HG02970 (cell line): ENCODE measurements at regions not wholly inside any gene's neighbourhood (a gene's known extent, or its start where the extent isn't known, plus 50 kb on each side); places are given as distances from the start of the nearest gene placed in this dataset.

Experiments
- ATAC-seq: cut with Tn5 transposase; IDR thresholded peaks from one replicate; pipeline ENCODE4 v1.9.1; 2021; ENCODE audit warnings: mild to moderate bottlenecking, moderate library complexity, moderate number of reproducible peaks; ENCODE audit not compliant: unreplicated experiment, low FRiP score

DNA sequence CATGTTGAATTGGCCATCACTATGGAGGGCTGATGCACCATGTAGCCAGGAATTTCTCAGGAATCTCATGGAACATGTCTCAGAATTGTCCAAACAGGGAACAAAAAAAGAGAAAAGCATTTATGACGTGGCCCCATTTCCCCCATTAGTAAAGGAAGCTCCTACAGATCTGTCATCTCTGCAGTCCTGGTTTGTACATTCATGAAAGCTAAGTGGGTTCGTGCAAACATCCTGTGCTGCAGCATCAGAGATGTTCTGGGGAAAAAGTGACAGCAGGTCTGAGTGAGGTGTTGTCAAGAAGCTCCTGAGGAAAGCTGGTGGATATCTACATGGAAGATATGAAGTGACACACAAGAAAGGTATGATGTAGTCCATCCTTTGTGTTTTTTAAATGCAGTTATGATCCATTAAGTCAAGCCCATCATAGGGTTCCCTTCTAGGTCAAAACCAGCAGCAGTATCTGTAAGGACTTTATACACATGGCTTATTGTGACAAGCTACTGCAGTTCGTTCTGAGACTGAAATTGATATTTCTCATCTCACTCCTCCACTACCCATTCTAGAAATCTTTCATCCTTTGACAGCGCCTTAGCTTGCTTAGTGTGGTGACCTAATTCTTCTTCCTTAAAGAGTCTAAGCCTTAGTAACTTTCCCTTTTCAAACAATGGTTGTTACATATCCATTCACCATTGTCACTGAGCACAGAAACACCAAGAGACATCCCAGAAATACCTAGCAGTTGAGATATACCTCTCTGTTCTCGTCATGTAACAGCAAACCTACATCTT is 200.0 kb upstream of the TCF21 start:
- no peak for ATAC-seq

DNA sequence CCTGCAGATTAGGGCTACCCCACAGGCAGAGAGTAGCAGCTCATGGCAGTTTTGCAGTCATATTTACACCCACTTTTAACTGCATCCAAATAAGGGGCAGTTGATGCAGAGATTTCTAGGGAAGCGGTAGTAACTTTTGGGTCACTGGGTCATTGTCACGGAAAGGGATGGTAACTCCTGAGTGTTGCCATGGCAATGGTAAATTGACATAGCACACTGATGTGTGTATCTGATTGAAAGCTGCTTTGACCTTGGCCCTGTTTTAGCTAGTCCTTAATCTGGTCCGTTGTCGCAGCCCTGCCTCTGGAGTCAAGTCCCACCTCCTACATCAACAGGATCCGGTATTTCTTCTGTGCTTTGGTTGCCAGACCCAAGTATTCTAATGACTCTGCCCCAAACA is 199.1 kb upstream of the TCF21 start:
- no peak for ATAC-seq

DNA sequence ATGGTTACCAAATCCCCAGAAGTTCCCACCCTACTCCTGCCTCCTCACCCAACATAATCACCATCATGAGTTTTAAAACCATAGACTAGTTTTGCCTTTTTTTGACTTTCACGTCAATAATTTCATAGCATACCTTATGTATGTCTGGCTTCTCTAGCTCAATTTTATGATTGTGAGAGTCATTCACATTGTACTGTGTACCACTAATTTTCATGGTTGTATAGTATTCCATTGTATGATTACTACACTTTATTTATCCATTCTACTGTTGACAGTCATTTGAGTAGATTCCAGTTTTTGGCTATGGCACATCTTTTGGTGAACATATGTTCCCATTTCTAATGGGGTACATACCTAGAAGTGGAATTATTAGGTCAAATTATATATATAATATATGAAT is 195.3 kb upstream of the TCF21 start:
- no peak for ATAC-seq

DNA sequence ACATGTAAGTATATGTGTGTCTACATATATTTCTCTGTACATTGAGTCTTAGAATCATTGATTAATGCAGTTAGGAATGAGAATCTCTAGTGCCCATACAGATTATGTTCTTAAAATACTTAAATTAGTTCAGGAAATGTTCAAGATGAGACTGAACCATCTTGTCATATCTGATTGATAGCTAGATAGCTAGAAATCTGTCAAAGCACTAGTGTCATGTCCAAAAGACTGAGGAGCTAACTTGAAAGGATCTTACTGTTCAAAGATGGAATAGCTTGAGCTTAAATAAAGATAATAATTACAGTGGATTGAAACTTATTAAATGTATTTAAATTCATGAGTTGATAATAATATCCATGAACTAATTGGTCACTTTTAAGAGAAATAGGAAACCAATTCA is 191.7 kb upstream of the TCF21 start:
- ATAC-seq = no peak

DNA sequence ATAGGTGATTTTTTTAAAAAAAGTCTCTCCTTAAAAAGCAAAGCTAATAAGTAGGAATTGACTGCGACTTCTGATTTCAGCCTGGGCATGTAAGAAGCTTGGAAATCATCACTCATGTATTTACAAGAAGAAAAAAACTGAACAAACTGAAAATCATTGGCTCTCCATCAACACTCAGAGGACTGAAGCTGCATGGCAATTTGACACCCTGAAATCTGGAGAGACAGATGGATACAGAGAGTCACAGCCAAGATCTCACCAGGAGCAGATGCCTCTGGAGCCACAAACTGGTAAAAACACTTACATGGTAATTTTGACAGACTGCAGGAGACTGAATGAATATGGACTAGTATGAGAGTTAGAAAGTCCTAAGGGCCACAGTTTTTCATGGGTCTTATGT is 191.2 kb upstream of the TCF21 start:
- no peak for ATAC-seq

DNA sequence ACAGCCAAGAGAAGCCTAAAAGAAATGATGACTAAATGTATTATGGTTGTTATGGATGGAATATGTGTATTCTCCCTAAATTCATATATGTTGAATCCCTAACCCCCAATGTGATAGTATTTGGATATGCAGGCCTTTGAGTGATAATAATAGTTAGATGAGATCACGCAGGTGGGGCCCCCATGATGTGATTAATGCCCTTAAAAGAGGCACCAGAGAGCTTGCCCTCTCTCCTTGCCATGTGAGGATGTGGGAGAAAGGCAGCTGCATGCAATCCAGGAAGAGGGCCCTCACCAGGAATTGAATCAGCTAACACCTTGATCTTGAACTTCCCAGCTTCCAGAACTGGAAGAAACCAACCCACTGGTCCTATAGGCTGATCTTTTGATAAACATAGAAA is 190.6 kb upstream of the TCF21 start:
- ATAC-seq = no peak

DNA sequence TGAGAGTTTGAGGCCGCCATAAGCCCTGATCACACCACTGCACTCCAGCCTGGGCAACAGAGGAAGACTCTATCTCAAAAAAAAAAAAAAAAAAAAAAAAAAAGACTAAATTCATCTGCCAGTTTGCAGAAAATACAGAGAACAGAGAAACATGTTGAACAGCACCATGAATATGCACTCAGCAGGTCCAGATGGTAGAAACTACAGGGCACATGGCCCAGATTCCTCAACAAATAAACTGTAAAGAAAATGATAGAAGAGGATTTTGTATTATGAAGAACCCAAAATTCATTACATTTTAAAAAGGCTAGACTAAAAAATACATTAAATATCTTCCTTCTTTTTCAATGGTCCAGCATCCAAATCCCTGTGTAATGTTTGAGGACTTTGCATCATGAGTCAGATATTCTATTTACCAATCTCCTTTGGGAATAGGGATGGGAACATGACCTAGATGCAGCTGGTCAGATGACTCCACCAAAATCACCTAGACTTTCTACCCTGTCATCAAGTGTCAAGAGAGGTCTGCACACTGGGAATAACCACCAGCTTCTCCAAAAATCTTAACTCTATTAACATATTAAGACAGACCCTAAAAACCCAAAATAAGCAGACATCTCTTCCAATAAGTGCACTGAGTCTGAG is 189.1 kb upstream of the TCF21 start:
- no peak for ATAC-seq

DNA sequence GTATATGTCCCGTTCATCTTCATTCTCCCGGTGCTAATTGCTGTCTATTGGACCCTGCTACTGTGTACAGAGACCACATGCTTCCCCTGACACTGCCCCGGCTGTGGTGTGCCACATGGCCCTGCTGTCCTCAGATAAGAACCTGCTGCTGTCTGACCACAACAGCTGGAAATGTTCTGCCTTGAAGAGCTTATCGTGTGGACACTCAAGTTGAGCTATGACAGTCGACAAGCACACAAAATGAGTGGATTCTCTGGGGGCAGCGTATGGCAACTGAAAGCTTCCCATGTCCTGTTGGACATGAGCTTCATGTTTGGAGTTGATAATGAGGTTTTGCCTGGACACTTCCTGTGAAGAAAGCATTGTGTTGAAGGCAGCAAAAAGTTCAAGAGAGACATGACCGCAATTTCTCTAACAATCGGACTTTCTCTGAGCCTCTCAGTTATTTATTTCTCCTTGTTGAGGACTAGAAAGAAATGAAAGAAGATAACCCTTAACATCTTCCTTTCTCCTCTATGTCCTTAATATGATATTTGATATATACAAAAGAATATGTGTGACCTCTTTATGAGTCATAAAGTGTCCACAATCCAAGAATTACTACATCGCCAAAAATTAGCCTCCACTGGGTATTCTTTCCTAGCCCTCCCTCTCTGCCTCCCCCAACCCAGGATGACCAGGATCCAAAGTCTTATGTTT is 187.1 kb upstream of the TCF21 start:
- no peak for ATAC-seq

DNA sequence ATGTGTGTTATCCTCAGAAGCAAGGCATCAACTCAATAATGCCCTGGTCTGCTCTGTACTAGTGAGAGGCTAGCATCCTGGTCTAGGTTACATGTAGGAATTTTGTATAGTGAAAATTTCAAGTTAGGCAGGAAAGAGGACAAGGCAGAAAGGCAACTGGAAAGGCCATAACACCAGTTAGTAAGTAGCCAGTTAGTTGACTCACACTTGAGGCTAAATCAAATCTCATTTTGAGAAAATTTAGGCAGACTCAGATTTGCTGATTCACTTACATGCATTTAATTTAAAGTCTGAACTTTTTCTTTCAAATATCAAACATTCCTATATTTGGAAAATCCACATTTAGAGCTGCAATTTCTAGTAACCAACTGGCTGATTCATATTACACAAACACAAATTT is 184.5 kb upstream of the TCF21 start:
- ATAC-seq = no peak

DNA sequence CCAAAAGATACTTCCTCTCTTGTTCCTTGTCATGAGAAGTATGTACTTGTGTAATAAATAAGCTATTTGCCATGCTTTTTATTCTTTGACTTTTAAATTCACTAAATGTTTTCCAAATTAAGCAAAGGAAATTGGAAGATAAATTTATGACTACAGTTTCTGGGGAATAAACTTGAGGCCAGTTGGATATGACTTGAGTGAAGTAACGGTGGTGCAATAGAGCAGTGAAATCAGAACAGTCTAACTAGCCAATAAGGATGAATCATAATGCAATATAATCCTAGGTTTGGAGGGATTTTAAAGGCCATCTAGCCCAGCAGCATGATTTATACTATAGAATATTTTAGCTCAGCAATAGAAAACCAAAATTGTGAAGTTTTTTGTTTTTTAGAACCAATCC is 183.8 kb upstream of the TCF21 start:
- no peak for ATAC-seq

DNA sequence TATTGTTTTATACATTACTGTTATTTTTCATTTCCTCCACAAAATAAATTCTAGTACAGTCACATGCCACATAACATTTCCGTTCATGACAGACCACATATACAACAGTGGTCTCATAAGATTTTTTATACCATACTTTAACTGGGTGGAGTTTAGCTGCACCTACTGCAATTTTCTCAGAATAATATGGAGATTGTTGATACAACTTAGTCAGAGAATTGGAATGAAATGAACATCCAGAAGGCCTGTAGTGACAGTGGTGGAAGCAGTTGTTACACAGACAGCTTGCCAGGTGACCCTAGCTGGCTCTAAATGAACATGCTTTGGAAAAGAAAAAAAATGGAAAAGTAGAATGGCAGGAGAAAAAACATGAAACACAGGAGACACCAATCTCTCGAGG is 183.2 kb upstream of the TCF21 start:
- no peak for ATAC-seq

DNA sequence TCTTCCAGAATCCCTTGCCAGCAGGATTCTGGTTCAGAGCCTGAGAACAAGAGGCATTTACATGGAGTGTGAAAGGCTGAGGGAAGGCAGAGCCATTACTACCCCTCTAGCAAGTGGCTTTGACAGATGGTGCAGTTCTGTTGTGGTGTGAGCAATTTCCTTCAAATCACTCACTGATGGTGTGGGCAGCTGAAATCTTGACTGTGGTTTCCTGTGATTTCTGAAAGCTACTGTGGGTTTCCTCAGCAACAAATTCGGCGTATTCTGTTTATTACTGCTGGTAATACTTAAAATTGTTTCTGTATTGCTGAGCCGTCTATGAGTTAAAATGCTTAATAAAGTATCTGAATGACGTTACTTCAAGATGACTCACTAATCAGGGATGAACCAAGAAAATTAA is 181.5 kb upstream of the TCF21 start:
- no peak for ATAC-seq

DNA sequence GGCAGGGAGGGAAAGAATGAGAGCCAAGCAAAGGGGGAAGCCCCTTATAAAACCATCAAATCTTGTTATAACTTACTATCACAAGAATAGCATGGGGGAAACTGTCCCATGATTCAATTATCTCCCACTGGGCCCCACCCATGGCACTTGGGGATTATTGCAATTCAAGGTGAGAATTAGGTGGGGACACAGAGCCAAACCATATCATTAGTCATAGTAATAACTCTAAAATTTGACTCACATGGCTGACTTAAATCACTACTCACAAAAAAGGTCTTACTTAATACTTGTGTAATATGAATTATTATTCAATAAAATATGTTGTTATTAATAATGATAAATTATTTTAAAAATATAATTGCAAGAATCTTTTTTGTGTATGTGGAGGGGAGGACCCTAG is 178.1 kb upstream of the TCF21 start:
- no peak for ATAC-seq

DNA sequence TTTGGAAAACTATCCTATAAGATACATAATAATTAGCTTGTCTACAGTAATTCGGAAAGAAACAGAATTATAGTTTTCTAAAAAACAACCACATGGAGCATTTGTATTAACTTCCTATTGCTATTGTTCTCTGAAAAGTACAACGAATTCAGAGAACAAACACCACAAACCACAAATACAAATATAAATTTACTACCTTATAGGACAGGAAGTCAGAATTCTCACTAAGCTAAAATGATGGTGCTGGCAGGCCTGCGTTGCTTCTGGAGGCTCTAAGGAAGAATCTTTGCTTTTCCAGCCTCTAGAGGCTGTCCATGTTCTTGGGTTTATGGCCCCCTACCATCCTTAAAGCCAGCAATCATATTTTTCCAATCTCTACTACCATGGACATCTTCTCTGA is 173.6 kb upstream of the TCF21 start:
- ATAC-seq = no peak

DNA sequence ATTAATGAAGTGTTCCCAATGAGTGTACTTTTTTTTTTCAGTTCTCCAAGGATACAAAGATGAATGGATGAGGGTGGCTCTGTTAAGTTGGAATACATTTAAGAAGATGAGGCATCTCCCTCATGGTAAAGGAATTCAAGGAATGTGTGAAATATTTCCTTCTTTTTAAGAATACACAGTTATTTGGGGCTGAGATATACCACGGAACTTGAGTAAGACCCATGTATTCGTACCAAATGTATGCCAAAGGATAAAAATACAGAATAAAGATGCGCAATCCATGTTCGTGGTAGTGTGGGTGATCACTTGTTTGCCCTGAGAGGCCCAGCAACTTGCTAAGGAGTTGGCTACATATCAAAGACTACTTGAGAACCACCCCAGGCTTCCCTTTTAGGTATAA is 164.2 kb upstream of the TCF21 start:
- no peak for ATAC-seq

DNA sequence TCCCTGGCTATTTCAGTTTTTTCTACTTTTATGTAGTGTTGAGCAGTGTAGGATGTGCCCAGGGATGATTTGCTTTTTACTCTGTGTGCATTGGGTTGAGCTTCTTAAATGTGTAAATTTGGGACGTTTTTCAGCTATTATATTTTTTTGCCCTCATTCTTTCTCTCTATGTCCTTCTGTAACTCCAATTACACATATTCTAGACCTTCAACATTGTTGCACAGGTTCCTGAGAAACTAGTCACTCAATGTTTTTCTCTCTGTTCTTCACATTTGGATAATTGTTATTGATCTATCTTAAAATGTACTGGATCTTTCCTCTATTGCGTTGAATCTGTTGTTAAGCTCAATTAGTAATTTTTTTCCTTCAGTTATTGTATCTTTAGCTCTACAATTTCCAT is 162.7 kb upstream of the TCF21 start:
- no peak for ATAC-seq

DNA sequence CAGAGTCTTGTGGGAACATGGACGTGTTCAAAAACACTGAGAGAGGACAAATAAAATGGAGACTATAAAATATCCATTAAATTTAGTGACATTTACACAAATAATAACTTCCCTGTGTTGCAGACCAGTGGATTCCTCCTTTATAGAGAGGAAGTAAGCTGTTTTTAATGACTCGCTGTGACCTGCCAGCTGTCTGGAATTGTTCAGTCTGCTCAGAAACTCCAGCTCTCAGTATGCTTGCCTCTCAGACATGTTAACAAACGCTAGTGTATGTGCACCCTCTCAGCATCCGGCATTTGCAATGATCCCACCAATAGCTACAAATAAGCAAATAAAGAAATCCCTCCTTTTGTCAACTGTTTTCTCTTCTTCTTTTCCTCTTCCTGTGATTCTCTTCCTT is 158.0 kb upstream of the TCF21 start:
- ATAC-seq = no peak

DNA sequence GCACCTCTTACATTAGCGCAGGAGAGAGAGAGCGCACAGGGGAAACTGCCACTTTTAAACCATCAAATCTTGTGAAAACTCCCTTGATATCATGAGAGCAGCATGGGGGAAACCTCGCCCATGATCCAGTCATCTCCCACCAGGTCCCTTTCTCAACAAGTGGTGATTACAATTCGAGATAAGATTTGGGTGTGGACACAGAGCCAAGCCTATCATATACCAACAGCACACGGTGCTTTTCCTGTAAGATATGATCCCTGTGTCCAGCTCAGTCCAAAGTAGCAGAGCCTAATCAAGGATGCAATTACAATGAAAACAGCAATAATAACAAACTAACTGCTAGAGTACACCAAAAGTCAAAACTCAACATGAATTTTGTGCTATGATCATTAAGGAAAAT is 148.7 kb upstream of the TCF21 start:
- no peak for ATAC-seq

DNA sequence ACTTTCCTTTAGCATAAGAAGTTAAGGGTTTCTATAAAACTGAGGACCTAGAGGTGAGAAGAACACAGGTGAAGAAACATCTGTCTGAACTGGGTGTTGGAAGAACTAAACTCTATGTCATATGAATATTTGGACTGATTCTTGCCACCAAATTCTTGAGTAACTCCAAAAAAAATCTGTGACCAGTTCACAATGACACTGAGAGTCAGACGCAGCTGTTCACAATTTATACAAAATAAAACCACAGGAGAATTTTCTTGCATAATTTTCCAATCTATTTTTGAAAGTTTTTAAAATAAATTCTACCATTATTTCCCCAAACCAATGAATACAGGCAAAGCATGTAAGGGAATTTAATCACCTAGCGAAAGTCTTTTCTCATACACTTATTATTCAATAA is 148.1 kb upstream of the TCF21 start:
- ATAC-seq = no peak

DNA sequence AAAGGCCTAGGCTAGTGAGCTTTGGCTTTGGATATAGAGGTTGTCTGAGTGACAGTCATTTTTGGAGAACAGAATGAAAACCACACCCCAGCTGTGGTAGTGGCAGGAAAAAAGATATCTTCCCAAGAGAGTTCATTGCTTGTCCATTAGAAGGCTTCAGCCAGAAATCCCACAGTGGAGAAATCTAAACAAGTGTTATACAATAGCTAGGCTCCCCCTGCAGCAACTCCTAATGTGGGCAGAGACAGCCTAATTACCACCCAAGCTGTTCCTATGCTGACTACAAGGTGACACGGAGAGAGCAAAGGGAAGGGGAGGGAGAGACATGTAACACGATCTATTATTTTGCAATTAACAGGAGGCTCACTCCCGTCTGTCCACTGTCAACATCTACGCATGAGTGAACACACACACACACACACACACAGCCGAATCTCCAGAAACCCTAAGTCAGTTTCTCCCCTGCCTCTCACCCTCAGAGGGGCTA is 147.5 kb upstream of the TCF21 start:
- no peak for ATAC-seq

DNA sequence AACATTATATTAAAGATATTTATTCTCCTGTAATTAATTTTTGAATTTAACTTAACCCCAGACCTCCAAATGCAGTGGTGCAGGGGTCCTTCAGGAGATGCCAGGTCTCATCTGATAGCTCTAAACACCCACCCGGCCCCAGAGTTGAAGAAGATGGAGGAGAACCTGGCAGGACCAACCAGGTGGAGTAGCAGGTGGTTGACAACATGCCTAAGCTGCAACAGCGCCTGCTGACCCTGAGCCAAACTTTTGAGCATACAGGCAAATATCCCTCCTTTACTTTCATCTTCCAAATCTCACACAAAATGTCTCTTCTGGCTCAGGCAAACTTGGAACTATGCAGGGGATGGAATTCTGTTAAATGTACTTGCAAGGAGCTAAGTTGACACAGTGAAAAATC is 145.3 kb upstream of the TCF21 start:
- ATAC-seq = no peak

DNA sequence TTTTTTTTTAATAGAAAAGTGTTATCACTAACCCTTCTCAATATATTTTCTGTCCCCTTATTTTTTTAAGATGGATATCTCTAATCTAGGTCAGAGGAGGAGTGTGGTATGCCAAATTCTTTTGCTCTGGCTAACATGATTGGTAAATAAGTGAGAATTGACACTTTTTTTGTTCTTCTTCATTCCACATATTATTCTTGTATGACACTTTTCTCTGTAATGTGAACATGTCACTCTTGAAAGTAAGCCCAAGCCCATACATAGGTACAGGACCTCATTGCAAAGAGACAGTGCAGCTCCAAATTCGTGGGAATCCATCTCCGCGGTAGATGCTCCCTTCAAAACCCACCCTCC is 142.5 kb upstream of the TCF21 start:
- ATAC-seq = no peak
